ENCODE measurements at regions not wholly inside any gene's neighbourhood (a gene's known extent, or its start where the extent isn't known, plus 50 kb on each side); places are given as distances from the start of the nearest gene placed in this dataset.
"Not testable (repeated sequence)": the region's sequence is repeated elsewhere in the genome, so short reads cannot be mapped to it uniquely, and the experiment has no call there.

GRCh38 chr18:47399475-47399874 lies 148.0 kb upstream of the SKOR2 start:
- no peak for DNase-seq

DNA sequence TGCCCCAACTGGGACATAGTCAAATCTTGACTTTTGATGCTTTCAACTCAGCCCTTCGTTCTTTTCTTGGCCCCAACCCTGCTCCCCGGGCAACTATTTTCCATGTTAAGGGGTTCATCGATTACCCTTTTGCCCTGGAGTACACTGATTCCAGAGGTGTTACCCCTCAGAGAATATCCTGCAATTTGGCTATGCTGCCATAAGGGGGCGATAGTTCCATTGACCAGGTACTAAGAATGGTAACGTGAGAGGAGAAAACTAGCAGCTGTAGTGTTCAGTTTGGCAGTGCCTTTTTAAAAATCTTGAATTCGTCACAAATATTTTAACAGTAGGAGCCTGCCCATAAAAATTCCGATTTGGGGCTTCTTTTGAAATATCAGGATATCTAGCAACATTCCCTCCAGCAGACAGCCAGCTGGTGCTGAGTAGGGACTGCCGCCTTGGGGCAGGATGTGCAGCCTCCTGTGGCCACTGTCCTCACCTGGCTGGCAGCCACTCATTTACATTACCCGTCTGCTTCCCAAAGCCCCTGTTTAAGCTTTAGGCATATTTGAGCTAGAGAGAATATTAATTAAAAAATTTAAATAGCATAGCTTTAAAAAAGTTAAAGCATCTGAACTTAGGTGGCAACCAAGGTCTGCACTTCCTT lies 146.3 kb upstream of the SKOR2 start:
- no peak for DNase-seq

- no peak for DNase-seq
Observed at GRCh38 chr18:47391665-47392064, 140.2 kb upstream of the SKOR2 start.

GRCh38 chr18:47390410-47391024 lies 139.1 kb upstream of the SKOR2 start:
- DNase-seq: no peak

DNA sequence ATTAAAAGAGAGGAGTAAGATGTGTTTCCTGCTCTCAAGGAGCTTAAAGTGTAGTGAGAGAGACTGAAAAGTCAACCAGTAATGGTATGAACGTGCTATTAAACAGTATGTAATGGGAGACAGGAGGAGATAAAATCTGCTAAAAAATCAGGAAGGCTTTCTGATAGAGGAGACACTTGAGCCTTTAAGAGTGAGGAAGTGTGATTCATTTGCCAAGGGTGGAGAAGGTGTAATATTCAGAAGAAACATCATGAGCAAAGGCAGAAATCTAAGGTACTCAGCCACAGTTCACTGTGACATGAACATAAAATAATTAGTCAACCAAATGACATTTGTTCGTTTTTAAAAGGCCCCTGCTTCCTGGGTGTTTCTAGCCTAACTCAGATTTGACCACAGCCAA lies 137.8 kb upstream of the SKOR2 start:
- DNase-seq: no peak

GRCh38 chr18:47387864-47388263 lies 136.4 kb upstream of the SKOR2 start:
- DNase-seq: no peak

- DNase-seq: no peak
Observed at GRCh38 chr18:47383729-47384128, 132.3 kb upstream of the SKOR2 start.

GRCh38 chr18:47381975-47382570 lies 130.6 kb upstream of the SKOR2 start:
- no peak for DNase-seq

DNA sequence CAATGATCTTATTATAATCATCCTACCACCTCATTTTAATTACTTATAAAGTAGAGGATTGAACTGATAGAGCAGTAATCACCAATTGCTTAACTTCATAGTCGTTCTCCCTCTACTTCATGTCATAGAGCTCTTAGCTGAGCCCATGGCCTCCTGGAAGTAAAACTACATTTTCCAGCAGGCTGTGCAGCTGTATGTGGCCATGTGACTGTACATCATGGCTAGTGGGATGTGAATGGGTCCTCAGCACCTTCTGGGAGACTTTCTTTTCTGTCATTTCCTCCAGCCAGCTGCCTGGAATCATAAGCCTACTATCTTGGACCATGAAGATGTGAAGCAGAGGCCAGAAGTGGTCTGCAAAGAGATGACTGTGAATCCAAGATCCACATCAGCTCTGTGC lies 128.7 kb upstream of the SKOR2 start:
- no peak for DNase-seq

DNA sequence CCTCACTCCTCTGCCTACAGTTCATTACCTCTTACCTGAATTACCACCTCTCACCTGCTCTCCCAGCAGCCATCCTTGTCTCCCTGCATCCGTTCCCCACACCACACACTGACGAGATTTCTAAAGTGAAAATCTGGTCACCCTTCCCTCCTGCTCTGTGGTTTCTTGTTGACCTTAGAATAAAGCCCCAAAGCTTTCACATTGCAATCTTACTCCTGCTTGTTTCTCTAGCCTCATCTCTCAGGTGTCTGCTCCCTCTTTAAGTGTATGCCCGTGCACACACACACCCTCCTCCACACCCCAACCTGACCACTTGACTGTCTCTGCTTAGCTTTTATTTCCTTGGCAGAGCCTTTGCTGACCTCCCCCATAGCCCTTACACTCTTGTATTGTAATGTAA lies 122.0 kb upstream of the SKOR2 start:
- DNase-seq: no peak

- DNase-seq: no peak
Observed at GRCh38 chr18:47370052-47370451, 118.6 kb upstream of the SKOR2 start.

DNA sequence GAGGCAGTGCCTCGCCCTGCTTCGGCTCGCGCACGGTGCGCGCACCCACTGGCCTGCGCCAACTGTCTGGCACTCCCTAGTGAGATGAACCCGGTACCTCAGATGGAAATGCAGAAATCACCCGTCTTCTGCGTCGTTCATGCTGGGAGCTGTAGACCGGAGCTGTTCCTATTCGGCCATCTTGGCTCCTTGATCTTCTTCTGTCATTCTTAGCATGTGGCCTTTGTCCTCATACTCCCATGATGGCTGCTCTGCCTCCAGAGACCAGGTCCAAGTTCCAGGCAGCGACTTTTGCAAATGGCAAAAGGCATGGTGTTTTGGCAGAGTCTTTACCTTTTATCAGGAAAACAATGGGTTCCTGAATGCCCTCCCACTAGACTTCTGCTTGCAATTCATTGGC lies 102.6 kb upstream of the SKOR2 start:
- not testable (repeated sequence) for DNase-seq

DNA sequence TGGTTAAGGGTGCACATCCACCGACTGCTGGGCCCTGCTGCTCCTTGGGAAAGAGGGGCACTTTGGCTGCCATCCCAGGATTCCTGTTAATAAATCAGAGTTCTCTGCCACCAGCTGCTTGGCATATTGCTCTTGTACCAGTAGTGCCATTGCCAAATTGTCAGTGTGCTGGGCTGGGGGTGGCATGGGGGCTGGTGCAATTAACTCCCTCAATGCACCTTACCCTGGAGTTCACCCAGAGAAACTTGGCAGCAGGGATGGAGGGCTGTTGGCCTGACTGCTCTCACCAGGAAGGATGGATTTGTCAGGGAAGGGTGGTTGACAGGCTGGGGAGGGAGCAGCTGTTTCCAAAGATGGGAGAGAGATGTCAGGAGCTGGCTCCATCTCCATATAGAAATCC lies 94.6 kb upstream of the SKOR2 start:
- DNase-seq: no peak

- DNase-seq: no peak
Observed at GRCh38 chr18:47345291-47345690, 93.8 kb upstream of the SKOR2 start.

DNA sequence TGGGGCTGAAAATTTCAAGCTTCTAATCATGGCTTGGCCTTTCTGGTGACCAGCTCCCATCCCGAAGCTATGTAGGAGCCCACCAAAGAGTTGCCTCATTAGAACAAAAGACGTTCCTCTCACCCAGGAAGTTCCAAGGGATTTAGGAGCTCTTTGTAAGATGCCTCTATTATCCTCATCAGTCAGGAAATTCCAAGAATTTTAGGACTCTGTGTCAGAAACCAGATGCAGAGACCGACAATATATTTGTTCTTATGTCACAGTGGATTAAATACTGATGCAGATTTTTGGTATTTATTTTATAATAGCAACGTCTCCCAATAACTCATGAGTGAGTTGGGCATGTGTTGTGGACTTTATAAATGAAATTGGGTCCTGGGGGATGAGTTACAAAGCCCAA lies 91.8 kb upstream of the SKOR2 start:
- no peak for DNase-seq

DNA sequence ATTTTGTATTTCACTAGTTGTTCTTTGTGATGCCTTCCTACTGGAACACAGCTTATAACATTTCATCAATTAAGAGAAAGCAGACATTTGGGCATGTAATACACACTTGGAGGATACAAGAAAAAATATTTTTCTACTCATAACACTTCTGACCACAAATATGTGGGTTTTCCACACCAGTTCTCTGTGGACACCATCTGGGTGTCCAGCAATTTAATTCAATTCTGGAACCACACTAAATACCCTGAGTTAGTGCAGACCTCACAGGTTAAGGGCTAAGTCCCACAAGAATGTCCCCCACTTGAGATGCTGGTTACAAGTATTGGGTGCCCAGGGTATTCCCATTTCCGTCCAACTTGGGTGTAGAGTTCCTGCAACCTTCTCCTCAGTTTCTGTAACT lies 91.1 kb upstream of the SKOR2 start:
- DNase-seq: no peak

- no peak for DNase-seq
Observed at GRCh38 chr18:47341678-47342077, 90.2 kb upstream of the SKOR2 start.

- DNase-seq: no peak
Observed at GRCh38 chr18:47334966-47335365, 83.5 kb upstream of the SKOR2 start.

- no peak for DNase-seq
Observed at GRCh38 chr18:47333926-47334635, 82.6 kb upstream of the SKOR2 start.

GRCh38 chr18:47331641-47332040 lies 80.2 kb upstream of the SKOR2 start:
- DNase-seq: no peak

GRCh38 chr18:47331026-47331425 lies 79.6 kb upstream of the SKOR2 start:
- DNase-seq: no peak

DNA sequence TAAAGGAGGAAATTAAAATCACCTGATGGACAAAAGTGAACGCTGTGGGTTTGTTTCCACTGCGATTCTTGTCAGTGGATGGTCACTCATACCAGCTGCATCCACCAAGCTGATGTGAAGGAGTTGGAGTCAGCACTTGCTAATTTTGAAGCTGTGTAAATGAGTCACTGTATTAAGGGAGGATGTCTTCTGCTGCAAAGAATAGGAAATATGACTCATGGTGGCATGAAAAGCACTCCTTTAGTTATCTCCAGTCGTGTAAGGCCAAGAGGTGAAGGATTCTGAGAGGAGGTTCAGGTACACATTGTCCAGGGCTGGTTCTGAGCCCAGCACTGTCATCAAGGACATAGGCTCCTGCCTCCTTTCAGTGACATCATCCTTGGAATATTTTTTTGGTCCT lies 71.7 kb upstream of the SKOR2 start:
- no peak for DNase-seq

- DNase-seq: no peak
Observed at GRCh38 chr18:47321815-47322214, 70.4 kb upstream of the SKOR2 start.
